Globus pallidus (tissue), 1 donor: ENCODE measurements at regions not wholly inside any gene's neighbourhood (a gene's known extent, or its start where the extent isn't known, plus 50 kb on each side); places are given as distances from the start of the nearest gene placed in this dataset.
"Not testable (repeated sequence)": the region's sequence is repeated elsewhere in the genome, so short reads cannot be mapped to it uniquely, and the experiment has no call there.

ENCODE experiments used
- DNase-seq: peaks from one replicate; pipeline ENCODE4 v3.0.0-alpha.2; 2015; ENCODE audit warnings: low spot score

GRCh38 chr4:10917566-10917965 is 233.0 kb upstream of the CLNK start:
- DNase-seq, result no peak

DNA sequence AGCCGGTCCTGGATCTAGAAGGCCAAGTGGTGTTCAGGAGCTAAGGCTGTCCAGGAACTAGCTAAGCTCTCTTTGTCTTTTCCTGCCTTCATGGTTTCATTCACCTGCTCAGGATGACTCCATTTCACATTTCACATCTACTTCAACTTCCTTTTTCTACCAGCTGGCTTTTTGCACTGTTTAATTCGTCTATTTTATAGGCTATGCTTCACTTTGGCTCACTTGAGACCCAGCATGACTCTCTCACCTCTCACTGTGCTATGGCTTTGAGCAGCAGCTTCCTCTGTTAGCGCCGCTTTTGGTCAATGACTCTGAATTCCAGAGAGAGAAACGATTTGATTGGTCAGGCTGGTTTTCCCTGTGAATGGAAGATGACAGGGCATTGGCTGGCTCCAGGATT is 213.5 kb upstream of the CLNK start:
- DNase-seq, result no peak

DNA sequence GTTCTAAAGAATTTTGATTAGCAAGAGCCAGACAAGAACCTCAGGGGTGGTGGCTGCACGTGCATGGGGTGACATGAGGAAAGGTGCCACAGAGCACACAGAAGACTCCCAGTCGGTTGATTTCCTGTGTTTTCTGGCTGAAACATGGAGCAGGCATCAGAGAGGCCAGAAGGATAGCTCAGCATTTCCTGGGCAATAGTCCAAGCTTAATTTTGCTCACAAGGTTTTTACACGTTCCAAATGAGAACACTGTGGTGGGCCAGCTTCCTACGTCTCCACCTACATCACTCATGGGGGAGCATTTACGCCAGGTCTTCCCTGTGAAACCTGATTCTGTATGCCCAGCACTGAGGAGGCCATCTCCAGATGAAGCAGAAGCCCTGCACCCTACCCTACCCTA is 212.5 kb upstream of the CLNK start:
- no peak for DNase-seq

GRCh38 chr4:10893395-10893794 is 208.8 kb upstream of the CLNK start:
- no peak for DNase-seq

GRCh38 chr4:10891866-10892265 is 207.3 kb upstream of the CLNK start:
- no peak for DNase-seq

DNA sequence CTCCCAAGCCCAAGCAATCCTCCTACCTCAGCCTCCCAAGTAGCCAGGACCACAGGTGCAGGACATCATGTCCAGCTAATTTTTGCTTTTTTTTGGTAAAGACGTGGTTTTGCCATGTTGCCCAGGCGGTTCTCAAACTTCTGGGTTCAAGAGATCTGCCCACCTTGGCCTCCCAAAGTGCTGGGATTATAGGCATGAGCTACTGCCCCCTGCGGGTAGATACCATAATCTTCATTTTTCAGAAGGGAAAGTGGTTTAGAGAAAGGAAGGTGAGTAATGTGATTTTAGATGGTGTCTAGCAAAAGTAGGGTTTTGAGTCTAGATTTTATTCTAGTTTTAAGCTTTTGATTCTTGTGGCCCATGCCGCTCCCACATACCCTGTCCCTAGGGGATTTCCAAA is 205.3 kb upstream of the CLNK start:
- DNase-seq, result no peak

- no peak for DNase-seq
These were observed 195.0 kb upstream of the CLNK start for GRCh38 chr4:10879411-10880110.

- DNase-seq, result no peak
These were observed 194.3 kb upstream of the CLNK start for GRCh38 chr4:10878861-10879260.

DNA sequence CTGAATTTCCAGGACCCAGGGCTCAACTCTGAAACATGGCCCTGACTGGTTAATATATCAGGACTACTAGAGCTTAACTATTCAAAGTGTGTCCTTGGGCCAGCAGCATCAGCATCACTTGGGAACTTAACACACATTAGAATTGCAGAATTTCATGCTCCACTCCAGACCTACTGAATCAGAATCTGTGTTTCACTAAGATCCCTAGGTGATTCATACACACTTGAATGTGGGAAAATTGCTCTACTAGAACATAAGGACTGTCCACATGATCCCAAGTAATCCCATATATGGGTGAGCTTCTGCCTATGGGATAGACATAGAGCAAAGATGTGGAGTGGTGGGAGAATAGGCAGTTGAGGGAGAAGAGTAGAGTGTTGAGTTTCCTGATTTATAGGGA is 192.5 kb upstream of the CLNK start:
- no peak for DNase-seq

- no peak for DNase-seq
These were observed 190.7 kb upstream of the CLNK start for GRCh38 chr4:10875144-10875799.

DNA sequence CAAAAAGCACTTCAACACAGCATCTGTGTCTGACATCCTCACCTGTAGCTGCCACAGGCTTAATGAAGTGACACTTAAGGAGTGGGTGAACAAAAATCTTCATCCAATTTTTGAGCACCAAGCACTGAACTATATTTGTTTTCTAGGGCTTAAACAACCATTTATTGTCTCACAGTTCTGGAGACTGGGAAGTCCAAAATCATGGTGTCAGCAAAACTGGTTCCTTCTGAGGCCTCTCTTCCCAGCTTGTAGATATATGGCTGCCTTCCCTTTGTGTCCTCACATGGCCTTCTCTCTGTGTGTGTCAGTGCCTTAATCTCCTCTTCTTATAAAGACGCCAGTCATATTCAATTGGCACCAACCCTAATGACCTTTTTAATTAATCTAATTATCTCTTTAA is 189.2 kb upstream of the CLNK start:
- DNase-seq, result no peak

- DNase-seq, result no peak
These were observed 188.4 kb upstream of the CLNK start for GRCh38 chr4:10872833-10873517.

DNA sequence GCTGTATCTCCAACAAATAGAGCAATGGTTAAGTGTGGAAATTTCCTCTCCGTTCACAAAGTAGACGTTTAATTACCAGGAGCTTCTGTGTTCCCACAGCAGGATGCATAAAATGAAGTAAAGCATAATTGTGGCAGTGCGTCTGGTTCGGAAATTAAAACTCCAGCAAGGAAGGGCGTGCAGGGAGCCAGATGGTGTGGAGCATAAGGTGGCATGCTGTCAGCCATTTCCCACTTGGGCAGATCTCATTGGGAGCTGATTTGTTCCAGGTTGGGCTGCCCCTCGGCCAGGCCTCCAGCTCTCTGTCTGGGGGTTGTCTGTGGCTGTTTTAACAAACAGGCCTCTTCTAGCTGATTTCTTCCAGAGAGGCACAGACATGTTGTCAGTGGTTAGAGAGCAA is 182.1 kb upstream of the CLNK start:
- DNase-seq, result no peak

DNA sequence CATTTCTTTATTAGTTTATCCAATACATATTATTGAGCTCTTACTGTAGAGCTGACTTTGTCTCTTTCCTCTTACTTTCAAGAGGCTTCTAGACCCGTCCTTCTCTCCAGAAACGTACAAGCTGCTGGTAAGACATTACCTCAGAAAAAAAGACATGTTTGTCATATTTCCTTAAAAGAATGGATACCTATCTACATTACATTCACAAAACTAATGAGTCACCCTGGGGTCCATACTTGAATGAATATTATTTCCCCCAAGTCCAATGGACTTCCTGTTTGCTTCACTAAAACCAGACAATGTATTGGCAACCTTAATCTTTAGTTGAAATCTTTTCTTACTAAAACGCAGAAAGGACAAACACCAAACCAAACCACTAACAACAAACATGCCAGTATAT is 176.5 kb upstream of the CLNK start:
- DNase-seq, result no peak

DNA sequence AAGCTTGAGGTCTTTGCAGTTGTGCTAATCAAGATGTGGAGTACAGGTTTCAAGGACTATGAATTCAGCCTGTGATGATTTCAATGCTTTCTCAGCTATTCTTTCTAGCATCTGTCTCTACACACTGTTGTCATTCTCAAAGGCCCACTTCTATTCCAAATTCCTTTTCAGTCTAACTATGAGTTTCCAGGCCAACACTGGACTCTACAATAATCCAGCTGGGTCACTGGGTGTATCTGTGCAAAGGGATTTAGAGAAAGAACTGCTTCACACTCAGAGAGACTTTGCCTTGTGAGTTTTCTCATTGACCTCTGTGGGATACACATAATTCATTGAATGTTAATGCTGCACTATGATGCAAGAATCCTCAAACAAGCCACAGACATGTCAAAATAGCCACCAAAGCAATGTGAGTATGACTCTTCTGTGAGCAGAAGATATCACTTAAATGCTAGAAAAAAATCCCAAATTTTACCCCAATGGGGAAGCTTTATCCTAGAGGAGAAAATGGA is 171.8 kb upstream of the CLNK start:
- DNase-seq, result no peak

GRCh38 chr4:10853196-10853595 is 168.6 kb upstream of the CLNK start:
- DNase-seq, result no peak

GRCh38 chr4:10841697-10842096 is 157.1 kb upstream of the CLNK start:
- DNase-seq, result no peak

GRCh38 chr4:10837151-10837550 is 152.6 kb upstream of the CLNK start:
- no peak for DNase-seq

DNA sequence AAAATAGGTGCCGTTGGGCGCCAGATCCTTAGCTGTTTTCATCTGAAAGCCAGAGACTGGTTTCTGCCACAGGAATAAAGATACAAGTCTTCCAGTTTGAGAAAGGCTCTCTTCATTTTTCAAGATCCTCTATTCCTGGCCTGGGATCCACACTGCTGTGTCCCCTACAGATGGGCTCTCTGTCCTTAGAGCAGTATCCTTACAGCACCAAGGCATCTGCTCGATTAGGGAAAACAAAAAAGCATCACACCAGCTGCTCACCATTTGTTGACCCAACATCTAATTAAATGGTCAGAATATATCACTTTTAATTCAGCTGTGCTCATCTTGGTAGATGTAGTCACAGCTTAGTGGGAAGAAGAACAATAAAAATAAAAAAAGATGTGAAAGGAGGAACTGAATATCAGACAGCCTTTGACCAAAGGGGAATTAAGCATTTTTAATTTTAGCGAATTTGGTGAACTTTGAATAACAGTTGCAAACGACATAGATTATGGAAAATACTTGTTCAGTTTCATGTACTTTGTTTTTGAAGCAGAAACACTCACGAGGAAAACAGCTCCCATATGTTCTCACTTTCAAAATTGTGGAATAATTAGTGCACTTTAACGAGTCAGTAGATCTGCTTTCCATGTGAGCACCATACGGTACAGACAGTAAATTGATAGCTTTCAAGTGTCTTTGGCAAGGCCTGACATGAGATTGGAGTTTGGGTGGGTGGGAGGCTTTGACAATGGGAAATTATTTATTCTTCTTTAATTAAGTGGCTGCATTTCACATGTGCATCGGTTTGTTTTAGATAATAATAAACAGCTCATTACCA is 148.4 kb upstream of the CLNK start:
- DNase-seq, result peak; percentile 25

GRCh38 chr4:10831727-10832408 is 147.3 kb upstream of the CLNK start:
- no peak for DNase-seq

DNA sequence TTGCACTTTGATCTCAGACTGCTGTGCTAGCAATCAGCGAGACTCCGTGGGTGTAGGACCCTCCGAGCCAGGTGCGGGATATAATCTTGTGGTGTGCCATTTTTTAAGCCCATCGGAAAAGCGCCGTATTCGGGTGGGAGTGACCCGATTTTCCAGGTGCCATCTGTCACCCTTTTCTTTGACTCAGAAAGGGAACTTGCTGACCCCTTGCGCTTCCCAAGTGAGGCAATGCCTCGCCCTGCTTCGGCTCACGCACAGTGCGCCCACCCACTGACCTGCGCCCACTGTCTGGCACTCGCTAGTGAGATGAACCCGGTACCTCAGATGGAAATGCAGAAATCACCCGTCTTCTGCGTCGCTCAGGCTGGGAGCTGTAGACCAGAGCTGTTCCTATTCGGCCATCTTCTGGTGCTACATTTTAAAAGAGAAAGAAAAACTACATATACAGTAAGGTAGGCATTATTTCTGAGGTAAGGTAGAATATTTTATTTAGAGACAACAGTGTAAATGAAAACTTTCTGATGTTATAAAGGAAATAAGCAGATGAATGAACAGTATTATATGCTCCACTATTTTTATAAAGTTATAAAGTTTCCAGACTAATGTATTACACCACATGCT is 144.5 kb upstream of the CLNK start:
- not testable (repeated sequence) for DNase-seq
